ENCODE measurements at regions not wholly inside any gene's neighbourhood (a gene's known extent, or its start where the extent isn't known, plus 50 kb on each side); places are given as distances from the start of the nearest gene placed in this dataset.

DNA sequence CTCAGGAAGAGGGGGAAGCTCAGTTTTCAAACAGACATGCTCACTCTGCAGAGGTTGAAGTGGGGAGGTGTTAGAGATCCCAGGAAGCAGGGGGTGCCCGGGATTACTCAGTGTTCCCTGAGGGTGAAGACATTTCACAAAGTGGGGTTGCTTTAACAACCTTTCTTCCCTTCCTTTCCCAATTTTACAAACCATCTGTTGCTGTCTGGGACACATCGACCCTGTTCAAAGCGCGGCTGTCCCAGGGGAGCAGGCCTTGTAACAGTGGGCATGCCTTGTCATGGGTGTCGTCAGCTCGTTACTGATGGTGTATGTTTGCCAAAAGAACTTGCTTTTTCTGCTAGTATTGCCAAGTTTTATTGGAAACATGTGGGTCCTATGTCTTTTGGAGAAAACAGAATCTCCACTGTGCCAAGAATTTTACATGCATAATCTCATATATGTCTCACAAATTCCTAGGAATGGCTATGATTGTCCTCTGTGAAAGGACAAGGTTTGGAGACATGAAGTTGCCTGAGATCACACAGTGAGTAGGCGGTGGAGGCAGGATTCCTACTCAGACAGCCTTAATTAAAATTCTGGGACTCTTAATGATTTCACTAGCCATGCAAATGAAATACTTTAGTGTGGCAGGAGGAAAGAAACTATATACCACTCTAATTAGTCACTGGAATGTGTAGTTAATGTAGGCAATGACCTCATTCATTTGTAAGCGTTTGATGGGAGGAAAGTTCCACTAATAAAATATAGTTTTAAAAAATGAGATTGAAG lies 198.9 kb downstream of the NXNL2 start (continued):
- TF ChIP-seq, protein P1, sequence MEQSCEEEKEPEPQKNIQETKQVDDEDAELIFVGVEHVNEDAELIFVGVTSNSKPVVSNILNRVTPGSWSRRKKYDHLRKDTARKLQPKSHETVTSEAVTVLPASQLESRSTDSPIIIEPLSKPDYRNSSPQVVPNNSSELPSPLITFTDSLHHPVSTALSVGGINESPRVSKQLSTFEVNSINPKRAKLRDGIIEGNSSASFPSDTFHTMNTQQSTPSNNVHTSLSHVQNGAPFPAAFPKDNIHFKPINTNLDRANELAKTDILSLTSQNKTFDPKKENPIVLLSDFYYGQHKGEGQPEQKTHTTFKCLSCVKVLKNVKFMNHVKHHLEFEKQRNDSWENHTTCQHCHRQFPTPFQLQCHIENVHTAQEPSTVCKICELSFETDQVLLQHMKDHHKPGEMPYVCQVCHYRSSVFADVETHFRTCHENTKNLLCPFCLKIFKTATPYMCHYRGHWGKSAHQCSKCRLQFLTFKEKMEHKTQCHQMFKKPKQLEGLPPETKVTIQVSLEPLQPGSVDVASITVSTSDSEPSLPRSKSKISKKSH (CRISPR knock-in tag; IDR thresholded peaks at IDR 0.05; ENCODE audit: borderline replicate concordance) = no peak
- TF ChIP-seq, protein P2, sequence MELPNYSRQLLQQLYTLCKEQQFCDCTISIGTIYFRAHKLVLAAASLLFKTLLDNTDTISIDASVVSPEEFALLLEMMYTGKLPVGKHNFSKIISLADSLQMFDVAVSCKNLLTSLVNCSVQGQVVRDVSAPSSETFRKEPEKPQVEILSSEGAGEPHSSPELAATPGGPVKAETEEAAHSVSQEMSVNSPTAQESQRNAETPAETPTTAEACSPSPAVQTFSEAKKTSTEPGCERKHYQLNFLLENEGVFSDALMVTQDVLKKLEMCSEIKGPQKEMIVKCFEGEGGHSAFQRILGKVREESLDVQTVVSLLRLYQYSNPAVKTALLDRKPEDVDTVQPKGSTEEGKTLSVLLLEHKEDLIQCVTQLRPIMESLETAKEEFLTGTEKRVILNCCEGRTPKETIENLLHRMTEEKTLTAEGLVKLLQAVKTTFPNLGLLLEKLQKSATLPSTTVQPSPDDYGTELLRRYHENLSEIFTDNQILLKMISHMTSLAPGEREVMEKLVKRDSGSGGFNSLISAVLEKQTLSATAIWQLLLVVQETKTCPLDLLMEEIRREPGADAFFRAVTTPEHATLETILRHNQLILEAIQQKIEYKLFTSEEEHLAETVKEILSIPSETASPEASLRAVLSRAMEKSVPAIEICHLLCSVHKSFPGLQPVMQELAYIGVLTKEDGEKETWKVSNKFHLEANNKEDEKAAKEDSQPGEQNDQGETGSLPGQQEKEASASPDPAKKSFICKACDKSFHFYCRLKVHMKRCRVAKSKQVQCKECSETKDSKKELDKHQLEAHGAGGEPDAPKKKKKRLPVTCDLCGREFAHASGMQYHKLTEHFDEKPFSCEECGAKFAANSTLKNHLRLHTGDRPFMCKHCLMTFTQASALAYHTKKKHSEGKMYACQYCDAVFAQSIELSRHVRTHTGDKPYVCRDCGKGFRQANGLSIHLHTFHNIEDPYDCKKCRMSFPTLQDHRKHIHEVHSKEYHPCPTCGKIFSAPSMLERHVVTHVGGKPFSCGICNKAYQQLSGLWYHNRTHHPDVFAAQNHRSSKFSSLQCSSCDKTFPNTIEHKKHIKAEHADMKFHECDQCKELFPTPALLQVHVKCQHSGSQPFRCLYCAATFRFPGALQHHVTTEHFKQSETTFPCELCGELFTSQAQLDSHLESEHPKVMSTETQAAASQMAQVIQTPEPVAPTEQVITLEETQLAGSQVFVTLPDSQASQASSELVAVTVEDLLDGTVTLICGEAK (IDR thresholded peaks at IDR 0.05) = no peak
- TF ChIP-seq, protein P2 (CRISPR knock-in tag; IDR thresholded peaks at IDR 0.05) = no peak
- TF ChIP-seq CREM (IDR thresholded peaks at IDR 0.05) (no peak), CREM (CRISPR knock-in tag; IDR thresholded peaks at IDR 0.05) (no peak), ZSCAN29 (CRISPR knock-in tag; conservative IDR thresholded peaks at IDR 0.05) (no peak), ZNF724P (CRISPR knock-in tag; IDR thresholded peaks at IDR 0.05; ENCODE audit: borderline replicate concordance) (no peak)
- TF ChIP-seq, protein P3, sequence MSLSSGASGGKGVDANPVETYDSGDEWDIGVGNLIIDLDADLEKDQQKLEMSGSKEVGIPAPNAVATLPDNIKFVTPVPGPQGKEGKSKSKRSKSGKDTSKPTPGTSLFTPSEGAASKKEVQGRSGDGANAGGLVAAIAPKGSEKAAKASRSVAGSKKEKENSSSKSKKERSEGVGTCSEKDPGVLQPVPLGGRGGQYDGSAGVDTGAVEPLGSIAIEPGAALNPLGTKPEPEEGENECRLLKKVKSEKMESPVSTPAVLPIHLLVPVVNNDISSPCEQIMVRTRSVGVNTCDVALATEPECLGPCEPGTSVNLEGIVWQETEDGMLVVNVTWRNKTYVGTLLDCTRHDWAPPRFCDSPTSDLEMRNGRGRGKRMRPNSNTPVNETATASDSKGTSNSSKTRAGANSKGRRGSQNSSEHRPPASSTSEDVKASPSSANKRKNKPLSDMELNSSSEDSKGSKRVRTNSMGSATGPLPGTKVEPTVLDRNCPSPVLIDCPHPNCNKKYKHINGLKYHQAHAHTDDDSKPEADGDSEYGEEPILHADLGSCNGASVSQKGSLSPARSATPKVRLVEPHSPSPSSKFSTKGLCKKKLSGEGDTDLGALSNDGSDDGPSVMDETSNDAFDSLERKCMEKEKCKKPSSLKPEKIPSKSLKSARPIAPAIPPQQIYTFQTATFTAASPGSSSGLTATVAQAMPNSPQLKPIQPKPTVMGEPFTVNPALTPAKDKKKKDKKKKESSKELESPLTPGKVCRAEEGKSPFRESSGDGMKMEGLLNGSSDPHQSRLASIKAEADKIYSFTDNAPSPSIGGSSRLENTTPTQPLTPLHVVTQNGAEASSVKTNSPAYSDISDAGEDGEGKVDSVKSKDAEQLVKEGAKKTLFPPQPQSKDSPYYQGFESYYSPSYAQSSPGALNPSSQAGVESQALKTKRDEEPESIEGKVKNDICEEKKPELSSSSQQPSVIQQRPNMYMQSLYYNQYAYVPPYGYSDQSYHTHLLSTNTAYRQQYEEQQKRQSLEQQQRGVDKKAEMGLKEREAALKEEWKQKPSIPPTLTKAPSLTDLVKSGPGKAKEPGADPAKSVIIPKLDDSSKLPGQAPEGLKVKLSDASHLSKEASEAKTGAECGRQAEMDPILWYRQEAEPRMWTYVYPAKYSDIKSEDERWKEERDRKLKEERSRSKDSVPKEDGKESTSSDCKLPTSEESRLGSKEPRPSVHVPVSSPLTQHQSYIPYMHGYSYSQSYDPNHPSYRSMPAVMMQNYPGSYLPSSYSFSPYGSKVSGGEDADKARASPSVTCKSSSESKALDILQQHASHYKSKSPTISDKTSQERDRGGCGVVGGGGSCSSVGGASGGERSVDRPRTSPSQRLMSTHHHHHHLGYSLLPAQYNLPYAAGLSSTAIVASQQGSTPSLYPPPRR (CRISPR knock-in tag; IDR thresholded peaks at IDR 0.05; ENCODE audit: borderline replicate concordance) = no peak
